H9 (cell line): ENCODE measurements at regions not wholly inside any gene's neighbourhood (a gene's known extent, or its start where the extent isn't known, plus 50 kb on each side); places are given as distances from the start of the nearest gene placed in this dataset.

Experiments used
- DNase-seq: peaks from one replicate; pipeline ENCODE4 v3.0.0-alpha.2; 2017
- H2AFZ ChIP-seq: one replicate; pipeline ENCODE4 v1.6.1; 2013; ENCODE audit warnings: mild to moderate bottlenecking, low read length, control low read depth, moderate library complexity
- H2AK5ac ChIP-seq: 2 replicates; pipeline ENCODE4 v1.6.1; 2013; ENCODE audit warnings: low read length, control low read depth, mixed read lengths; ENCODE audit not compliant: insufficient read length
- H2BK120ac ChIP-seq: one replicate; pipeline ENCODE4 v1.6.1; 2013; ENCODE audit warnings: low read depth, mild to moderate bottlenecking, low read length, control low read depth, inconsistent platforms; ENCODE audit not compliant: poor library complexity, severe bottlenecking
- H2BK12ac ChIP-seq: 2 replicates; pipeline ENCODE4 v1.6.1; 2013; ENCODE audit warnings: low read length, control low read depth, mixed read lengths, low read depth; ENCODE audit not compliant: insufficient read length
- H2BK15ac ChIP-seq: 2 replicates; pipeline ENCODE4 v1.6.1; 2013; ENCODE audit warnings: low read depth, low read length, control low read depth
- H2BK20ac ChIP-seq: one replicate; pipeline ENCODE4 v1.6.1; 2013; ENCODE audit warnings: low read depth, mild to moderate bottlenecking, low read length, control low read depth, inconsistent platforms; ENCODE audit not compliant: poor library complexity, severe bottlenecking
- H2BK5ac ChIP-seq: 2 replicates; pipeline ENCODE4 v1.6.1; 2013; ENCODE audit warnings: low read length, control low read depth, mixed read lengths; ENCODE audit not compliant: insufficient read length
- H3K14ac ChIP-seq: 2 replicates; pipeline ENCODE4 v1.6.1; 2013; ENCODE audit warnings: low read length, control low read depth; ENCODE audit not compliant: insufficient read depth
- H3K18ac ChIP-seq: 2 replicates; pipeline ENCODE4 v1.6.1; 2013; ENCODE audit warnings: low read depth, mild to moderate bottlenecking, mixed read lengths, low read length, control low read depth; ENCODE audit not compliant: insufficient read length
- H3K23ac ChIP-seq: 2 replicates; pipeline ENCODE4 v1.6.1; 2013; ENCODE audit warnings: low read length, control low read depth, mixed read lengths, low read depth; ENCODE audit not compliant: insufficient read length
- H3K23me2 ChIP-seq: 2 replicates; pipeline ENCODE4 v1.6.1; 2013; ENCODE audit warnings: low read depth, mild to moderate bottlenecking, mixed read lengths, low read length, control low read depth; ENCODE audit not compliant: insufficient read length, poor library complexity, severe bottlenecking
- H3K27ac ChIP-seq: 2 replicates; pipeline ENCODE4 v1.5.1; 2013; ENCODE audit warnings: low read length, control low read depth, mixed read lengths, low read depth; ENCODE audit not compliant: insufficient read length
- H3K27me3 ChIP-seq: 2 replicates; pipeline ENCODE4 v1.6.1; 2013; ENCODE audit warnings: low read length, control low read depth, inconsistent platforms; ENCODE audit not compliant: insufficient read depth
- H3K4ac ChIP-seq: 2 replicates; pipeline ENCODE4 v1.6.1; 2013; ENCODE audit warnings: low read depth, mild to moderate bottlenecking, control low read depth, inconsistent platforms, low read length, moderate library complexity
- H3K4me1 ChIP-seq: 2 replicates; pipeline ENCODE4 v1.6.1; 2013; ENCODE audit warnings: low read length, control low read depth, inconsistent platforms; ENCODE audit not compliant: insufficient read depth
- H3K4me2 ChIP-seq: 2 replicates; pipeline ENCODE4 v1.6.1; 2013; ENCODE audit warnings: low read length, control low read depth, mixed read lengths; ENCODE audit not compliant: insufficient read length, insufficient read depth
- H3K56ac ChIP-seq: 2 replicates; pipeline ENCODE4 v1.6.1; 2013; ENCODE audit warnings: low read depth, mild to moderate bottlenecking, mixed read lengths, low read length, control low read depth; ENCODE audit not compliant: insufficient read length
- H3K79me1 ChIP-seq: 2 replicates; pipeline ENCODE4 v1.6.1; 2013; ENCODE audit warnings: low read depth, mild to moderate bottlenecking, moderate library complexity, low read length, control low read depth, inconsistent platforms; ENCODE audit not compliant: insufficient read depth, poor library complexity, severe bottlenecking
- H3K79me2 ChIP-seq: 2 replicates; pipeline ENCODE4 v1.6.1; 2013; ENCODE audit warnings: low read length, control low read depth, inconsistent platforms; ENCODE audit not compliant: insufficient read depth
- H3K9ac ChIP-seq: 2 replicates; pipeline ENCODE4 v1.6.1; 2013; ENCODE audit warnings: low read length, control low read depth, mixed read lengths; ENCODE audit not compliant: insufficient read length; ENCODE audit errors: extremely low read depth
- H3K9me3 ChIP-seq: one replicate; pipeline ENCODE4 v1.6.1; 2013; ENCODE audit warnings: low read depth, low read length, inconsistent platforms; ENCODE audit not compliant: control insufficient read depth
- H3T11ph ChIP-seq: one replicate; pipeline ENCODE4 v1.6.1; 2013; ENCODE audit warnings: mild to moderate bottlenecking, low read length, control low read depth, inconsistent platforms
- H4K20me1 ChIP-seq: one replicate; pipeline ENCODE4 v1.6.1; 2013; ENCODE audit not compliant: control insufficient read depth, insufficient read length, insufficient read depth
- H4K5ac ChIP-seq: 2 replicates; pipeline ENCODE4 v1.6.1; 2013; ENCODE audit warnings: low read depth, mild to moderate bottlenecking, mixed read lengths, low read length, control low read depth; ENCODE audit not compliant: insufficient read length
- H4K8ac ChIP-seq: replicated peaks from 2 replicates; pipeline ENCODE4 v1.6.1; 2013; ENCODE audit warnings: low read length, control low read depth, mixed read lengths, low read depth; ENCODE audit not compliant: insufficient read length
- H4K91ac ChIP-seq: 2 replicates; pipeline ENCODE4 v1.6.1; 2013; ENCODE audit warnings: low read depth, mild to moderate bottlenecking, moderate library complexity, mixed read lengths, low read length, control low read depth; ENCODE audit not compliant: insufficient read length
- H3K27ac Mint-ChIP-seq, 3 experiments: 2 replicates in 2 of 3; 3 replicates in 1 of 3; pipeline ENCODE4 v1.8.0; 2020 to 2021; ENCODE audit warnings: mixed read lengths in 3 of 3, mild to moderate bottlenecking in 1 of 3, moderate library complexity in 1 of 3
- H3K27me3 Mint-ChIP-seq: 2 replicates; pipeline ENCODE4 v1.8.0; 2021; ENCODE audit warnings: low read depth, mild to moderate bottlenecking, moderate library complexity, mixed read lengths
- H3K36me3 Mint-ChIP-seq, 3 experiments: 2 replicates in 2 of 3; 3 replicates in 1 of 3; pipeline ENCODE4 v1.8.0; 2020 to 2021; ENCODE audit warnings: low read depth in 3 of 3, mixed read lengths in 3 of 3; ENCODE audit not compliant: insufficient read depth in 1 of 3
- H3K4me1 Mint-ChIP-seq, 2 experiments: 2 replicates each; pipeline ENCODE4 v1.8.0; 2020; ENCODE audit warnings: mixed read lengths in 2 of 2
- H3K4me3 Mint-ChIP-seq, 2 experiments: 2 replicates in 1 of 2; 3 replicates in 1 of 2; pipeline ENCODE4 v1.8.0; 2020 to 2021; ENCODE audit warnings: mild to moderate bottlenecking in 2 of 2, mixed read lengths in 2 of 2, moderate library complexity in 1 of 2
- H3K9me3 Mint-ChIP-seq, 2 experiments: 2 replicates in 1 of 2; 3 replicates in 1 of 2; pipeline ENCODE4 v1.8.0; 2020; ENCODE audit warnings: mild to moderate bottlenecking in 2 of 2, mixed read lengths in 2 of 2, moderate library complexity in 1 of 2
- WGBS: extraction: QIAGEN DNeasy Blood & Tissue Kit; methylation state at CpG from one replicate; pipeline ENCODE4 v1.1.7; 2013; ENCODE audit warnings: missing lambda C conversion rate, low lambda C conversion rate, mixed read lengths; ENCODE audit not compliant: insufficient read length; ENCODE audit errors: extremely low coverage; 5-methylcytosine and 5-hydroxymethylcytosine counted together
- TF ChIP-seq, protein P1 (sequence below): fragments of 200-600 bp; sonication (generic); conservative IDR thresholded peaks from 3 replicates; pipeline ENCODE4 v1.8.0; 2021; ENCODE audit warnings: antibody characterized with exemption, mild to moderate bottlenecking

GRCh38 chr2:66070721-66071602, 364.0 kb upstream of the MEIS1 start:
- H3K9me3 Mint-ChIP-seq = no peaks in the 10 kb centered on the region
- Histone ChIP-seq H3K79me1 (no peaks in the 10 kb centered on the region), H4K5ac (no peak overlapping the region), H3K23me2 (no peaks in the 10 kb centered on the region), H3K4me2 (no peak overlapping the region), H3K4ac (no peak overlapping the region), H3K27me3 (no peaks in the 10 kb centered on the region), H3K56ac (no peak overlapping the region), H2BK15ac (no peak overlapping the region), H3K18ac (no peak overlapping the region), H2AK5ac (no peak overlapping the region), H4K8ac (no peak overlapping the region), H2BK120ac (no peak overlapping the region), H3K9me3 (no peaks in the 10 kb centered on the region), H3K23ac (no peak overlapping the region), H2BK5ac (no peak overlapping the region), H3K79me2 (no peaks in the 10 kb centered on the region), H2AFZ (no peak overlapping the region), H4K20me1 (no peaks in the 10 kb centered on the region), H3K4me1 (no peaks in the 10 kb centered on the region), H4K91ac (no peak overlapping the region), H3K27ac (no peak overlapping the region), H3K14ac (no peak overlapping the region), H3K9ac (no peak overlapping the region), H2BK12ac (no peak overlapping the region), H2BK20ac (no peak overlapping the region), H3T11ph (no peak overlapping the region)
- no peaks in the 10 kb centered on the region for H3K36me3 Mint-ChIP-seq
- no peaks in the 10 kb centered on the region; the same call in 1 of the 2 replicates for H3K27me3 Mint-ChIP-seq
- TF ChIP-seq, protein P1, sequence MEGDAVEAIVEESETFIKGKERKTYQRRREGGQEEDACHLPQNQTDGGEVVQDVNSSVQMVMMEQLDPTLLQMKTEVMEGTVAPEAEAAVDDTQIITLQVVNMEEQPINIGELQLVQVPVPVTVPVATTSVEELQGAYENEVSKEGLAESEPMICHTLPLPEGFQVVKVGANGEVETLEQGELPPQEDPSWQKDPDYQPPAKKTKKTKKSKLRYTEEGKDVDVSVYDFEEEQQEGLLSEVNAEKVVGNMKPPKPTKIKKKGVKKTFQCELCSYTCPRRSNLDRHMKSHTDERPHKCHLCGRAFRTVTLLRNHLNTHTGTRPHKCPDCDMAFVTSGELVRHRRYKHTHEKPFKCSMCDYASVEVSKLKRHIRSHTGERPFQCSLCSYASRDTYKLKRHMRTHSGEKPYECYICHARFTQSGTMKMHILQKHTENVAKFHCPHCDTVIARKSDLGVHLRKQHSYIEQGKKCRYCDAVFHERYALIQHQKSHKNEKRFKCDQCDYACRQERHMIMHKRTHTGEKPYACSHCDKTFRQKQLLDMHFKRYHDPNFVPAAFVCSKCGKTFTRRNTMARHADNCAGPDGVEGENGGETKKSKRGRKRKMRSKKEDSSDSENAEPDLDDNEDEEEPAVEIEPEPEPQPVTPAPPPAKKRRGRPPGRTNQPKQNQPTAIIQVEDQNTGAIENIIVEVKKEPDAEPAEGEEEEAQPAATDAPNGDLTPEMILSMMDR = no peak
- no CpG with 5 or more reads among the region's 21 CpGs for WGBS
- no peak for DNase-seq
- H3K27ac Mint-ChIP-seq = no peak overlapping the region
- peaks cover 12 to 24% of the 10 kb centered on the region in 2 experiments for H3K4me1 Mint-ChIP-seq
- H3K4me3 Mint-ChIP-seq = no peak overlapping the region
